Mesenchymal stem cell (in vitro differentiated cells and primary cell): ENCODE measurements at regions not wholly inside any gene's neighbourhood (a gene's known extent, or its start where the extent isn't known, plus 50 kb on each side); places are given as distances from the start of the nearest gene placed in this dataset.

ENCODE experiments used
- DNase-seq: peaks from one replicate; pipeline ENCODE4 v3.0.0-alpha.2; 2013
- H2AFZ ChIP-seq: one replicate; pipeline ENCODE4 v1.6.1; 2013; ENCODE audit warnings: low read depth, mild to moderate bottlenecking, control low read depth, inconsistent platforms, low read length, moderate library complexity
- H2AK5ac ChIP-seq: 2 replicates; pipeline ENCODE4 v1.6.1; 2013; ENCODE audit warnings: low read length, moderate library complexity, mild to moderate bottlenecking, inconsistent platforms; ENCODE audit not compliant: severe bottlenecking
- H2BK120ac ChIP-seq: one replicate; pipeline ENCODE4 v1.6.1; 2013; ENCODE audit warnings: low read depth, mild to moderate bottlenecking, inconsistent platforms, low read length, moderate library complexity
- H2BK12ac ChIP-seq, 2 experiments: one replicate each; pipeline ENCODE4 v1.6.1; 2013; ENCODE audit warnings: inconsistent platforms in 2 of 2, low read length in 2 of 2, mild to moderate bottlenecking in 2 of 2, moderate library complexity in 2 of 2, control low read depth in 1 of 2
- H2BK15ac ChIP-seq: one replicate; pipeline ENCODE4 v1.6.1; 2013; ENCODE audit warnings: mild to moderate bottlenecking, low read depth, inconsistent platforms; ENCODE audit not compliant: poor library complexity, severe bottlenecking
- H2BK5ac ChIP-seq: 2 replicates; pipeline ENCODE4 v1.6.1; 2013; ENCODE audit warnings: low read depth, mild to moderate bottlenecking, low read length, control low read depth, inconsistent platforms; ENCODE audit not compliant: poor library complexity, severe bottlenecking
- H3K14ac ChIP-seq, 2 experiments: one replicate each; pipeline ENCODE4 v1.6.1; 2013; ENCODE audit warnings: inconsistent platforms in 2 of 2, low read length in 2 of 2, control low read depth in 1 of 2, mild to moderate bottlenecking in 1 of 2, moderate library complexity in 1 of 2
- H3K18ac ChIP-seq, 2 experiments: one replicate each; pipeline ENCODE4 v1.6.1; 2013; ENCODE audit warnings: inconsistent platforms in 2 of 2, low read length in 2 of 2, control low read depth in 1 of 2, low read depth in 1 of 2, mild to moderate bottlenecking in 1 of 2
- H3K23ac ChIP-seq, 2 experiments: one replicate each; pipeline ENCODE4 v1.6.1; 2013; ENCODE audit warnings: inconsistent platforms in 2 of 2, low read length in 2 of 2, mild to moderate bottlenecking in 2 of 2, moderate library complexity in 2 of 2, control low read depth in 1 of 2
- H3K27ac ChIP-seq: 2 replicates; pipeline ENCODE4 v1.5.1; 2013; ENCODE audit warnings: mild to moderate bottlenecking, moderate library complexity, low read length, control low read depth, inconsistent platforms; ENCODE audit not compliant: poor library complexity, severe bottlenecking
- H3K27me3 ChIP-seq, 2 experiments: 2 replicates each; pipeline versions ENCODE4 v1.6.1 to v1.7.0; 2013; ENCODE audit warnings: low read length in 2 of 2, mild to moderate bottlenecking in 2 of 2, moderate library complexity in 2 of 2, control low read depth in 1 of 2, inconsistent platforms in 1 of 2; ENCODE audit not compliant: control insufficient read depth in 1 of 2, insufficient read depth in 1 of 2
- H3K36me3 ChIP-seq, 2 experiments: 2 replicates each; pipeline versions ENCODE4 v1.6.1 to v1.7.0; 2013; ENCODE audit warnings: low read length in 2 of 2, control low read depth in 1 of 2, inconsistent platforms in 1 of 2, low read depth in 1 of 2, mild to moderate bottlenecking in 1 of 2; ENCODE audit not compliant: insufficient read depth in 2 of 2, control insufficient read depth in 1 of 2
- H3K4ac ChIP-seq, 2 experiments: one replicate each; pipeline ENCODE4 v1.6.1; 2013; ENCODE audit warnings: inconsistent platforms in 2 of 2, low read length in 2 of 2, mild to moderate bottlenecking in 2 of 2, moderate library complexity in 2 of 2, control low read depth in 1 of 2, low read depth in 1 of 2
- H3K4me1 ChIP-seq: 2 replicates; pipeline ENCODE4 v1.6.1; 2013; ENCODE audit warnings: low read depth, low read length, control low read depth; ENCODE audit not compliant: control insufficient read depth, insufficient read depth
- H3K4me2 ChIP-seq: 2 replicates; pipeline ENCODE4 v1.6.1; 2013; ENCODE audit warnings: low read length, mild to moderate bottlenecking, inconsistent platforms; ENCODE audit not compliant: poor library complexity, severe bottlenecking
- H3K4me3 ChIP-seq, 2 experiments: 2 replicates each; pipeline versions ENCODE4 v1.5.1 to v1.7.0; 2013; ENCODE audit warnings: low read length in 2 of 2, mild to moderate bottlenecking in 2 of 2, control low read depth in 1 of 2, low read depth in 1 of 2; ENCODE audit not compliant: insufficient read depth in 1 of 2
- H3K79me1 ChIP-seq: replicated peaks from 2 replicates; pipeline ENCODE4 v1.6.1; 2013; ENCODE audit warnings: mild to moderate bottlenecking, control low read depth, low read length, inconsistent platforms; ENCODE audit not compliant: poor library complexity, severe bottlenecking
- H3K9ac ChIP-seq: 2 replicates; pipeline ENCODE4 v1.7.0; 2013; ENCODE audit warnings: mild to moderate bottlenecking, low read length, moderate library complexity
- H3K9me3 ChIP-seq: 2 replicates; pipeline ENCODE4 v1.7.0; 2013; ENCODE audit warnings: mild to moderate bottlenecking, low read length; ENCODE audit not compliant: control insufficient read depth
- H4K8ac ChIP-seq: one replicate; pipeline ENCODE4 v1.6.1; 2013; ENCODE audit warnings: inconsistent platforms, mild to moderate bottlenecking, low read length, moderate library complexity
- H4K91ac ChIP-seq: one replicate; pipeline ENCODE4 v1.6.1; 2013; ENCODE audit warnings: mild to moderate bottlenecking, low read length, inconsistent platforms
- WGBS: methylation state at CpG from one replicate; pipeline ENCODE4 v1.1.7; 2013; ENCODE audit warnings: mixed read lengths; 5-methylcytosine and 5-hydroxymethylcytosine counted together

GRCh38 chr12:126309278-126309677, 1244.0 kb downstream of the AACS start:
- no peak overlapping the region for H3K4me2 ChIP-seq
- H2AK5ac ChIP-seq, result no peak overlapping the region
- H3K27me3 ChIP-seq, result no peaks in the 10 kb centered on the region
- no peak overlapping the region for H3K23ac ChIP-seq
- H3K4me1 ChIP-seq, result no peaks in the 10 kb centered on the region
- no peak overlapping the region for H3K4me3 ChIP-seq
- H4K8ac ChIP-seq, result no peak overlapping the region
- no peak overlapping the region for H2BK15ac ChIP-seq
- H3K27ac ChIP-seq, result no peak overlapping the region
- 44% methylated on average over 3 of the region's 3 CpGs for WGBS
- no peak overlapping the region for H3K4ac ChIP-seq
- no peak overlapping the region for H3K18ac ChIP-seq
- no peaks in the 10 kb centered on the region for H3K36me3 ChIP-seq
- no peak overlapping the region for H3K14ac ChIP-seq
- H4K91ac ChIP-seq, result no peak overlapping the region
- no peak overlapping the region for H2BK12ac ChIP-seq
- H2AFZ ChIP-seq, result no peak overlapping the region
- DNase-seq, result no peak
- H3K9ac ChIP-seq, result no peak overlapping the region
- H2BK5ac ChIP-seq, result no peak overlapping the region
- H2BK120ac ChIP-seq, result no peak overlapping the region
- H3K79me1 ChIP-seq, result no peaks in the 10 kb centered on the region
- peaks cover 23% of the 10 kb centered on the region for H3K9me3 ChIP-seq

GRCh38 chr12:126312457-126312856, 1247.2 kb downstream of the AACS start:
- 63% methylated on average over 3 of the region's 3 CpGs for WGBS

DNA sequence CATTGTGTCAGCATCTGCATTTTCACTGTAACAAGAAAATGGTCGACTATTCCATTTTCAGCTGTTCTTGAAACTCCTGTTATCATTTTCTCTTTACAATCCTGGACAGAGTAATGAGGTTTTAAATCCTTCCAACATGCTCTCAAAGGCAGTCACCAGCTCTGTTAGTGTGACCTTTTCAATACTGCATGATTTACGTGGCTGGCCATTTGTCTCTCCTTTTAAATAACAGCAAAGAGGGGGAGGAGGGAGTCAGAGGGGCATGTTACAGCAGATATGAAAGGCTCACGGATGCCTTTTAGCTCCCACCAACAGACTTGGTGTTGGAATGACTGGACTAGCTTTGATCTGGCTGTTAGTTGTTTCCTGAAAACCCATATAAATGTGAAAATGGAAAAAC, 1251.2 kb downstream of the AACS start:
- no peaks in the 10 kb centered on the region for H3K79me1 ChIP-seq
- H3K36me3 ChIP-seq, result no peaks in the 10 kb centered on the region
- H2BK12ac ChIP-seq, result no peak overlapping the region
- H3K18ac ChIP-seq, result no peak overlapping the region
- no peak overlapping the region for H2BK5ac ChIP-seq
- no peak overlapping the region for H2AK5ac ChIP-seq
- H2BK120ac ChIP-seq, result no peak overlapping the region
- H4K91ac ChIP-seq, result no peak overlapping the region
- no peak overlapping the region for H3K14ac ChIP-seq
- no peak overlapping the region for H3K9ac ChIP-seq
- H3K27ac ChIP-seq, result no peak overlapping the region
- no peak overlapping the region for H3K4me2 ChIP-seq
- WGBS, result 42% methylated on average over 2 of the region's 3 CpGs
- H3K23ac ChIP-seq, result no peak overlapping the region
- no peak overlapping the region for H2AFZ ChIP-seq
- peaks cover 5% of the 10 kb centered on the region for H3K9me3 ChIP-seq
- no peak overlapping the region for H3K4me3 ChIP-seq
- no peaks in the 10 kb centered on the region for H3K4me1 ChIP-seq
- DNase-seq, result no peak
- no peak overlapping the region for H2BK15ac ChIP-seq
- H3K27me3 ChIP-seq, result no peaks in the 10 kb centered on the region
- H4K8ac ChIP-seq, result no peak overlapping the region
- H3K4ac ChIP-seq, result no peak overlapping the region

More at GRCh38 chr12:126312457-126312856, 1247.2 kb downstream of the AACS start:
- H3K9me3 ChIP-seq, result peaks cover 16% of the 10 kb centered on the region
- no peak overlapping the region for H3K27ac ChIP-seq
- H2BK12ac ChIP-seq, result no peak overlapping the region
- H2BK120ac ChIP-seq, result no peak overlapping the region
- H3K4me3 ChIP-seq, result no peak overlapping the region
- no peaks in the 10 kb centered on the region for H3K79me1 ChIP-seq
- no peaks in the 10 kb centered on the region for H3K4me1 ChIP-seq
- no peak overlapping the region for H3K4me2 ChIP-seq
- H2AK5ac ChIP-seq, result no peak overlapping the region
- H3K4ac ChIP-seq, result no peak overlapping the region
- H3K36me3 ChIP-seq, result no peaks in the 10 kb centered on the region
- no peak overlapping the region for H2BK5ac ChIP-seq
- H2BK15ac ChIP-seq, result no peak overlapping the region
- H3K9ac ChIP-seq, result no peak overlapping the region
- no peak overlapping the region for H4K8ac ChIP-seq
- no peak overlapping the region for H2AFZ ChIP-seq
- no peak overlapping the region for H3K18ac ChIP-seq
- H4K91ac ChIP-seq, result no peak overlapping the region
- DNase-seq, result no peak
- no peak overlapping the region for H3K14ac ChIP-seq
- H3K23ac ChIP-seq, result no peak overlapping the region
- no peaks in the 10 kb centered on the region for H3K27me3 ChIP-seq

GRCh38 chr12:126337556-126338441, 1272.6 kb downstream of the AACS start:
- Histone ChIP-seq H3K79me1 (no peaks in the 10 kb centered on the region), H3K23ac (no peak overlapping the region), H2BK12ac (no peak overlapping the region), H3K4me3 (no peak overlapping the region), H3K4ac (no peak overlapping the region), H2AFZ (no peak overlapping the region), H3K36me3 (no peaks in the 10 kb centered on the region), H3K18ac (no peak overlapping the region), H2AK5ac (no peak overlapping the region), H2BK15ac (no peak overlapping the region), H2BK120ac (no peak overlapping the region), H3K27me3 (no peaks in the 10 kb centered on the region), H3K27ac (no peak overlapping the region), H3K4me1 (no peaks in the 10 kb centered on the region), H3K9me3 (peaks cover 13% of the 10 kb centered on the region), H3K4me2 (no peak overlapping the region), H3K14ac (no peak overlapping the region), H2BK5ac (no peak overlapping the region), H3K9ac (no peak overlapping the region), H4K8ac (no peak overlapping the region), H4K91ac (no peak overlapping the region)
- no peak for DNase-seq
- 67% methylated on average over 6 of the region's 7 CpGs for WGBS
